ENCODE measurements at regions not wholly inside any gene's neighbourhood (a gene's known extent, or its start where the extent isn't known, plus 50 kb on each side); places are given as distances from the start of the nearest gene placed in this dataset.

- Histone ChIP-seq H3K9me3 (no peaks in the 10 kb centered on the region), H3K4me1 (no peaks in the 10 kb centered on the region), H3K4me3 (no peak overlapping the region), H3K27me3 (no peaks in the 10 kb centered on the region), H3K36me3 (no peaks in the 10 kb centered on the region), H3K27ac (no peak overlapping the region)
- no peak for TF ChIP-seq CTCF (IDR thresholded peaks at IDR 0.05)
- no peak for DNase-seq (ENCODE audit: low spot score)
Measured at GRCh38 chr1:79117376-79117775, 110.8 kb upstream of the ADGRL4 start.

GRCh38 chr1:79113836-79114235 lies 107.3 kb upstream of the ADGRL4 start:
- DNase-seq (ENCODE audit: low spot score): no peak
- no peak for TF ChIP-seq CTCF (IDR thresholded peaks at IDR 0.05)
- no peaks in the 10 kb centered on the region for H3K27me3 ChIP-seq
- H3K4me3 ChIP-seq: no peak overlapping the region
- no peaks in the 10 kb centered on the region for H3K9me3 ChIP-seq
- no peaks in the 10 kb centered on the region for H3K4me1 ChIP-seq
- no peak overlapping the region for H3K27ac ChIP-seq
- H3K36me3 ChIP-seq: no peaks in the 10 kb centered on the region

GRCh38 chr1:79110749-79111148 lies 104.2 kb upstream of the ADGRL4 start:
- no peak overlapping the region for H3K27ac ChIP-seq
- DNase-seq (ENCODE audit: low spot score): no peak
- no peaks in the 10 kb centered on the region for H3K9me3 ChIP-seq
- no peak for TF ChIP-seq CTCF (IDR thresholded peaks at IDR 0.05)
- no peaks in the 10 kb centered on the region for H3K27me3 ChIP-seq
- H3K36me3 ChIP-seq: no peaks in the 10 kb centered on the region
- no peaks in the 10 kb centered on the region for H3K4me1 ChIP-seq
- no peak overlapping the region for H3K4me3 ChIP-seq

GRCh38 chr1:79109445-79109844 lies 102.9 kb upstream of the ADGRL4 start:
- Histone ChIP-seq H3K4me1 (no peaks in the 10 kb centered on the region), H3K9me3 (no peaks in the 10 kb centered on the region), H3K4me3 (no peak overlapping the region), H3K36me3 (no peaks in the 10 kb centered on the region), H3K27ac (no peak overlapping the region), H3K27me3 (no peaks in the 10 kb centered on the region)
- no peak for TF ChIP-seq CTCF (IDR thresholded peaks at IDR 0.05)
- no peak for DNase-seq (ENCODE audit: low spot score)

GRCh38 chr1:79105500-79105899 lies 99.0 kb upstream of the ADGRL4 start:
- no peak for TF ChIP-seq CTCF (IDR thresholded peaks at IDR 0.05)
- H3K4me3 ChIP-seq: no peak overlapping the region
- no peak overlapping the region for H3K27ac ChIP-seq
- no peaks in the 10 kb centered on the region for H3K27me3 ChIP-seq
- H3K4me1 ChIP-seq: no peaks in the 10 kb centered on the region
- H3K36me3 ChIP-seq: no peaks in the 10 kb centered on the region
- no peaks in the 10 kb centered on the region for H3K9me3 ChIP-seq
- DNase-seq (ENCODE audit: low spot score): no peak

- H3K27ac ChIP-seq: no peak overlapping the region
- H3K4me3 ChIP-seq: no peak overlapping the region
- no peaks in the 10 kb centered on the region for H3K36me3 ChIP-seq
- H3K27me3 ChIP-seq: no peaks in the 10 kb centered on the region
- H3K4me1 ChIP-seq: no peaks in the 10 kb centered on the region
- TF ChIP-seq CTCF (IDR thresholded peaks at IDR 0.05): no peak
- H3K9me3 ChIP-seq: no peaks in the 10 kb centered on the region
- no peak for DNase-seq (ENCODE audit: low spot score)
Measured at GRCh38 chr1:79104617-79105016, 98.1 kb upstream of the ADGRL4 start.

Data from right atrium auricular region (tissue), 2 donors.